ENCODE measurements at regions not wholly inside any gene's neighbourhood (a gene's known extent, or its start where the extent isn't known, plus 50 kb on each side); places are given as distances from the start of the nearest gene placed in this dataset.

DNA sequence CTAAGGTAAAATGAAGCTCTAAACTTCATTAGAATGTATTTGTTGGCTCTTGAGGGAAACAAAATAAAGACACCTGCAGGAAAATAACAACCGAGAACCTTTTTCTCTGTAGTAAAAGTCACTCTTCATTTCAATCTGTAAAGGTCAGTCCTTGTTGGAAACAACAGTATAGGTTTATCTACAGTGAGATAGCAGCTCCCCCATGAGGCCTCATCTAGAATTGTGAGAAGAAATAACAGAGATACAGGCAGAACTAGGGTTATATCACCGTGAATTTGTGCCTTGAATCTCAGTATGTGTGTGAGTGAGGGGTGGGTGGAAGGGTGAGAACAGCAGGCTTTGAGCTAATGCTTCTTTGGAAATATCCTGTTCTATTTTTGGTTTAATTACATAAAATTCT lies 107.8 kb upstream of the FMR1 start:
- H3K4me3 Mint-ChIP-seq, result no peak overlapping the region
- no peak for DNase-seq
- H3K27me3 Mint-ChIP-seq (ENCODE audit: insufficient read depth), result peaks cover 14% of the 10 kb centered on the region
- peaks cover 63% of the 10 kb centered on the region for H3K9me3 Mint-ChIP-seq
- no peaks in the 10 kb centered on the region for H3K27me3 ChIP-seq (ENCODE audit: control insufficient read depth, insufficient read depth, low read length, poor library complexity, severe bottlenecking)
- H3K36me3 ChIP-seq (ENCODE audit: control insufficient read depth, insufficient read depth, low read length), result no peaks in the 10 kb centered on the region
- no peak overlapping the region for H3K4me3 ChIP-seq (ENCODE audit: low read length)
- WGBS, 2 experiments (ENCODE audit: insufficient coverage in 1 of 2, insufficient read length in 1 of 2), result 30% methylated on average over 2 of the region's 2 CpGs; no CpG with 5 or more reads in 1 of the 2 experiments
- no peaks in the 10 kb centered on the region for H3K36me3 Mint-ChIP-seq (ENCODE audit: low read depth)
- H3K27ac Mint-ChIP-seq, result no peak overlapping the region
- no peak overlapping the region for H3K9ac ChIP-seq (ENCODE audit: extremely low read depth, low read length, poor library complexity, severe bottlenecking)
- TF ChIP-seq, protein P1, sequence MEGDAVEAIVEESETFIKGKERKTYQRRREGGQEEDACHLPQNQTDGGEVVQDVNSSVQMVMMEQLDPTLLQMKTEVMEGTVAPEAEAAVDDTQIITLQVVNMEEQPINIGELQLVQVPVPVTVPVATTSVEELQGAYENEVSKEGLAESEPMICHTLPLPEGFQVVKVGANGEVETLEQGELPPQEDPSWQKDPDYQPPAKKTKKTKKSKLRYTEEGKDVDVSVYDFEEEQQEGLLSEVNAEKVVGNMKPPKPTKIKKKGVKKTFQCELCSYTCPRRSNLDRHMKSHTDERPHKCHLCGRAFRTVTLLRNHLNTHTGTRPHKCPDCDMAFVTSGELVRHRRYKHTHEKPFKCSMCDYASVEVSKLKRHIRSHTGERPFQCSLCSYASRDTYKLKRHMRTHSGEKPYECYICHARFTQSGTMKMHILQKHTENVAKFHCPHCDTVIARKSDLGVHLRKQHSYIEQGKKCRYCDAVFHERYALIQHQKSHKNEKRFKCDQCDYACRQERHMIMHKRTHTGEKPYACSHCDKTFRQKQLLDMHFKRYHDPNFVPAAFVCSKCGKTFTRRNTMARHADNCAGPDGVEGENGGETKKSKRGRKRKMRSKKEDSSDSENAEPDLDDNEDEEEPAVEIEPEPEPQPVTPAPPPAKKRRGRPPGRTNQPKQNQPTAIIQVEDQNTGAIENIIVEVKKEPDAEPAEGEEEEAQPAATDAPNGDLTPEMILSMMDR (conservative IDR thresholded peaks at IDR 0.05), result peak; percentile 77
- no peaks in the 10 kb centered on the region for H3K9me3 ChIP-seq (ENCODE audit: control insufficient read depth, low read length)
- no peaks in the 10 kb centered on the region for H3K4me1 ChIP-seq (ENCODE audit: control insufficient read depth, insufficient read depth, low read length)
- H3K4me1 Mint-ChIP-seq, result no peaks in the 10 kb centered on the region
- no peak overlapping the region for H3K27ac ChIP-seq (ENCODE audit: low read depth, low read length)

- Histone ChIP-seq H3K9ac (ENCODE audit: extremely low read depth, low read length, poor library complexity, severe bottlenecking) (no peak overlapping the region), H3K27me3 (ENCODE audit: control insufficient read depth, insufficient read depth, low read length, poor library complexity, severe bottlenecking) (no peaks in the 10 kb centered on the region), H3K36me3 (ENCODE audit: control insufficient read depth, insufficient read depth, low read length) (no peaks in the 10 kb centered on the region), H3K4me1 (ENCODE audit: control insufficient read depth, insufficient read depth, low read length) (no peaks in the 10 kb centered on the region), H3K27ac (ENCODE audit: low read depth, low read length) (no peak overlapping the region), H3K4me3 (ENCODE audit: low read length) (no peak overlapping the region), H3K9me3 (ENCODE audit: control insufficient read depth, low read length) (no peaks in the 10 kb centered on the region)
- DNase-seq, result no peak
- H3K4me3 Mint-ChIP-seq, result no peak overlapping the region
- WGBS, 2 experiments (ENCODE audit: insufficient coverage in 1 of 2, insufficient read length in 1 of 2), result 98% methylated on average over 2 of the region's 2 CpGs; no CpG with 5 or more reads in 1 of the 2 experiments
- H3K27me3 Mint-ChIP-seq (ENCODE audit: insufficient read depth), result no peaks in the 10 kb centered on the region
- TF ChIP-seq, protein P1 (conservative IDR thresholded peaks at IDR 0.05), result no peak
- no peaks in the 10 kb centered on the region for H3K4me1 Mint-ChIP-seq
- no peak overlapping the region for H3K27ac Mint-ChIP-seq
- H3K9me3 Mint-ChIP-seq, result peaks cover 33% of the 10 kb centered on the region
- H3K36me3 Mint-ChIP-seq (ENCODE audit: low read depth), result no peaks in the 10 kb centered on the region
Observed at GRCh38 chrX:147811803-147812202, 99.9 kb upstream of the FMR1 start.

DNA sequence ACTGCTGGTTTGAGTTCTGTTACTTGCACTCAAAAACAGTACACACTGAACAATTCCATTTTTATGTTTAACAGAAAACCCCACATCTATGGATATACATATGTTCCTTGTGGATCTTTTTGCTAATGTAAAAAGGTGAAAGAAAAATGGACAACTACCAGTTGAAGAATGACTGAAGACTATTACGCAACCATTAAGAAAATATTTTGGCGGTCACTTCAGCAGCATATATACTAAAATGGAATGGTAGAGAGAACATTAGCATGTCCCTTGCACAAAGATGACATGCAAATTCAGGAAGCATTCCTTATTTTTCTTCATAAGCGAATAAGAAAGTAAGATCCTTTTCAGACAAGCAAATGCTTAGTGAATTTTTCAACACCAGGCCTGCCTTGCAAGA lies 84.6 kb upstream of the FMR1 start:
- H3K9ac ChIP-seq (ENCODE audit: extremely low read depth, low read length, poor library complexity, severe bottlenecking), result no peak overlapping the region
- H3K27ac Mint-ChIP-seq, result no peak overlapping the region
- no peaks in the 10 kb centered on the region for H3K27me3 ChIP-seq (ENCODE audit: control insufficient read depth, insufficient read depth, low read length, poor library complexity, severe bottlenecking)
- H3K4me1 Mint-ChIP-seq, result no peaks in the 10 kb centered on the region
- DNase-seq, result no peak
- TF ChIP-seq, protein P1 (conservative IDR thresholded peaks at IDR 0.05), result no peak
- peaks cover 6% of the 10 kb centered on the region for H3K27me3 Mint-ChIP-seq (ENCODE audit: insufficient read depth)
- H3K27ac ChIP-seq (ENCODE audit: low read depth, low read length), result no peak overlapping the region
- H3K36me3 ChIP-seq (ENCODE audit: control insufficient read depth, insufficient read depth, low read length), result no peaks in the 10 kb centered on the region
- no peak overlapping the region for H3K4me3 Mint-ChIP-seq
- peaks cover 76% of the 10 kb centered on the region for H3K9me3 Mint-ChIP-seq
- H3K4me3 ChIP-seq (ENCODE audit: low read length), result no peak overlapping the region
- H3K4me1 ChIP-seq (ENCODE audit: control insufficient read depth, insufficient read depth, low read length), result no peaks in the 10 kb centered on the region
- no peaks in the 10 kb centered on the region for H3K9me3 ChIP-seq (ENCODE audit: control insufficient read depth, low read length)
- no peaks in the 10 kb centered on the region for H3K36me3 Mint-ChIP-seq (ENCODE audit: low read depth)
- WGBS, 2 experiments (ENCODE audit: insufficient coverage in 1 of 2, insufficient read length in 1 of 2), result 93% methylated on average over 3 of the region's 3 CpGs; no CpG with 5 or more reads in 1 of the 2 experiments
